BJ (cell line): ENCODE measurements at regions not wholly inside any gene's neighbourhood (a gene's known extent, or its start where the extent isn't known, plus 50 kb on each side); places are given as distances from the start of the nearest gene placed in this dataset.

Source experiments
- CTCF ChIA-PET: fragments of 350-600 bp; formaldehyde crosslinking; extraction: SDS; loops from one replicate; lab custom pipeline; 2021; ENCODE audit warnings: antibody characterized with exemption, inconsistent platforms; lab: Yijun Ruan, JAX
- POLR2A ChIA-PET: fragments of 300-600 bp; sonication (Branson Sonifier 250); formaldehyde crosslinking; extraction: SDS; loops from one replicate; lab custom pipeline; 2021; ENCODE audit warnings: antibody characterized with exemption; lab: Charles Lee
- DNase-seq: peaks from one replicate; pipeline ENCODE4 v3.0.0-alpha.2; 2011; ENCODE audit warnings: low read depth
- H3K27me3 ChIP-seq: 2 replicates; pipeline ENCODE4 v1.6.0; 2011; ENCODE audit warnings: low read length; ENCODE audit not compliant: control insufficient read depth, insufficient read depth
- H3K36me3 ChIP-seq: 2 replicates; pipeline ENCODE4 v1.5.1; 2011; ENCODE audit warnings: low read length; ENCODE audit not compliant: control insufficient read depth, insufficient read depth
- H3K4me3 ChIP-seq: 2 replicates; pipeline ENCODE4 v1.5.1; 2011; ENCODE audit warnings: low read depth, mild to moderate bottlenecking, control low read depth, low read length
- TF ChIP-seq, protein P1 (sequence below): IDR thresholded peaks from 2 replicates; pipeline ENCODE4 v1.5.1; 2011; ENCODE audit warnings: low read depth, mild to moderate bottlenecking, control low read depth, inconsistent platforms, low read length, moderate library complexity; ENCODE audit not compliant: insufficient read depth

DNA sequence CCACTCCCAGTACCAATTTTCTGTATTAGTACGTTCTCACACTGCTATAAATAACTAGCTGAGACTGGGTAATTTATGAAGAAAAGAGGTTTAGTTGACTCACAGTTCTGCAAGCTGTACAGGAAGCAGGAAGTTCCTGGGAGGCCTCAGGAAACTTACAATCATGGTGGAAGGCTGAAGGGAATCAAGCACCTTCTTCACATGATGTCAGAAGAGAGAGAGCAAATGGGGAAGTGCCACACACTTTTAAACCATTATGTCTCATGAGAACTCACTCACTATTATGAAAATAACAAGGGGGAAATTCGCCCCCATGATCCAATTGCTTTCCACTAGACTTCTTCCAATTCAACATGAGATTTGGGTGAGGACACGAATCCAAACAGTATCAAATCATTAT is 271.4 kb downstream of the ETS1 start:
- ChIA-PET CTCF (no interaction called here), POLR2A (no interaction called here)
- Histone ChIP-seq H3K36me3 (no peaks in the 10 kb centered on the region), H3K27me3 (no peaks in the 10 kb centered on the region), H3K4me3 (no peak overlapping the region)
- no peak for DNase-seq
- TF ChIP-seq, protein P1, sequence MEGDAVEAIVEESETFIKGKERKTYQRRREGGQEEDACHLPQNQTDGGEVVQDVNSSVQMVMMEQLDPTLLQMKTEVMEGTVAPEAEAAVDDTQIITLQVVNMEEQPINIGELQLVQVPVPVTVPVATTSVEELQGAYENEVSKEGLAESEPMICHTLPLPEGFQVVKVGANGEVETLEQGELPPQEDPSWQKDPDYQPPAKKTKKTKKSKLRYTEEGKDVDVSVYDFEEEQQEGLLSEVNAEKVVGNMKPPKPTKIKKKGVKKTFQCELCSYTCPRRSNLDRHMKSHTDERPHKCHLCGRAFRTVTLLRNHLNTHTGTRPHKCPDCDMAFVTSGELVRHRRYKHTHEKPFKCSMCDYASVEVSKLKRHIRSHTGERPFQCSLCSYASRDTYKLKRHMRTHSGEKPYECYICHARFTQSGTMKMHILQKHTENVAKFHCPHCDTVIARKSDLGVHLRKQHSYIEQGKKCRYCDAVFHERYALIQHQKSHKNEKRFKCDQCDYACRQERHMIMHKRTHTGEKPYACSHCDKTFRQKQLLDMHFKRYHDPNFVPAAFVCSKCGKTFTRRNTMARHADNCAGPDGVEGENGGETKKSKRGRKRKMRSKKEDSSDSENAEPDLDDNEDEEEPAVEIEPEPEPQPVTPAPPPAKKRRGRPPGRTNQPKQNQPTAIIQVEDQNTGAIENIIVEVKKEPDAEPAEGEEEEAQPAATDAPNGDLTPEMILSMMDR = no peak

DNA sequence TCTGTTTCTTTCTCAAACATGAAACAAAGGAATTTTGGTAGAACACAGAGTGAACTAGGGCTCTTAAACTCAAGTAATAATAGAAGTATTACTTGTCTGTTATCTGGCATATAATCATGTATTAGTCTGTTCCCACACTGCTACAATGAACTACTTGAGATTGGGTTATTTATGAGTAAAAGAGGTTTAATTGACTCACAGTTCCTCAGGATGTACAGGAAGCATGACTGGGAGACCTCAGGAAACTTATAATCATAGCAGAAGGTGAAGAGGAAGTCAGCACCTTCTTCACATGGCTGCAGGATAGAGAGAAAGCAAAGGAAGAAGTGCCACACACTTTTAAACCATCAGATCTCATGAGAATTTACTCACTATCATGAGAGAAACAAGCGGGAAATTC is 273.4 kb downstream of the ETS1 start:
- ChIA-PET POLR2A (no interaction called here), CTCF (no interaction called here)
- TF ChIP-seq, protein P1 = no peak
- Histone ChIP-seq H3K36me3 (no peaks in the 10 kb centered on the region), H3K4me3 (no peak overlapping the region), H3K27me3 (no peaks in the 10 kb centered on the region)
- no peak for DNase-seq

DNA sequence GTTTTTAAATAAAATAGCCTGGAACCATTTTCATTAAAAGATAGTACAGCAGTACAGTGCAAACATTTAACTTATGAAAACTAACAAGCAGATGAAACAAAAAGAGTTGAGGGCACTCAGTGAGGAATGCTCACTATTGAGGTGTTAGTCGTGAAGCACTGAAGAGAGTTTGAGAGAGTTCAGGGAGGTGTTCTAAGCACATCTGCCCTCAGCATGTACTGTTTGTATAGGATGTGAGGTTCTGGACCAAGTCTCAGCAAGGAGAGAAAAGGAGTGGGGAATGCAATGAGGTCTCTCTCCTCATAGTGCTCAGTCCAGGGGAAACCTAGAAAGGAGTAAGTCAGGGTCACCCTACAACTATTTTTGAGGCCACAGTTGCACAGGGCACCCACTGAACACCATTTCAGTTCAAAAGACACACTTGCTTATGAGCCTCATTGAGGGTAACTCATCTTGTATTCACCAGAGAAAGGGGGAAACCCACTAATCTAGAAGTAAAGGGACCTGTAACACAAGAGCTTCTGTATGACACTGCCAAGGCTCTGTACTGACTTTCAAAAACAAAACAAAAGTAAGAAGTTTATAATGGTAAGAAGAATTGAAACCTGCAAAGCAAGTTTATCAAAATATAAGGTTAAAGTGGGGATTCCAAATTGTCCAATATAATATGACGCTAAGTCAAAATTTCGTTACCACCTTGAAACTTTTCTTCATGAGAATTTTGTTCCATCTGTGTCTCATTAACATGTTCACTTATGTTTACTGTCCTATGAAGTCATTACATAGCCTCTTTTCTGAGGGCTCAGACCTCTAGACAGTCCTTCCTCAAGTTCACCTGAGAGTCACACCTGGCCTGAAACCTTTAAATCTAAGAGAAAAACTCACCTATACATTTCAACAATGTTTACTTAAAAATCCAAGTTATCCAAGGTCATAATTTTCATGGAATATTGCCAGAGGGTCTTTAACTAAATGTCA is 275.3 kb downstream of the ETS1 start:
- Histone ChIP-seq H3K36me3 (no peaks in the 10 kb centered on the region), H3K4me3 (no peak overlapping the region), H3K27me3 (no peaks in the 10 kb centered on the region)
- no peak for DNase-seq
- TF ChIP-seq, protein P1 = no peak
- ChIA-PET CTCF (no interaction called here), POLR2A (no interaction called here)

DNA sequence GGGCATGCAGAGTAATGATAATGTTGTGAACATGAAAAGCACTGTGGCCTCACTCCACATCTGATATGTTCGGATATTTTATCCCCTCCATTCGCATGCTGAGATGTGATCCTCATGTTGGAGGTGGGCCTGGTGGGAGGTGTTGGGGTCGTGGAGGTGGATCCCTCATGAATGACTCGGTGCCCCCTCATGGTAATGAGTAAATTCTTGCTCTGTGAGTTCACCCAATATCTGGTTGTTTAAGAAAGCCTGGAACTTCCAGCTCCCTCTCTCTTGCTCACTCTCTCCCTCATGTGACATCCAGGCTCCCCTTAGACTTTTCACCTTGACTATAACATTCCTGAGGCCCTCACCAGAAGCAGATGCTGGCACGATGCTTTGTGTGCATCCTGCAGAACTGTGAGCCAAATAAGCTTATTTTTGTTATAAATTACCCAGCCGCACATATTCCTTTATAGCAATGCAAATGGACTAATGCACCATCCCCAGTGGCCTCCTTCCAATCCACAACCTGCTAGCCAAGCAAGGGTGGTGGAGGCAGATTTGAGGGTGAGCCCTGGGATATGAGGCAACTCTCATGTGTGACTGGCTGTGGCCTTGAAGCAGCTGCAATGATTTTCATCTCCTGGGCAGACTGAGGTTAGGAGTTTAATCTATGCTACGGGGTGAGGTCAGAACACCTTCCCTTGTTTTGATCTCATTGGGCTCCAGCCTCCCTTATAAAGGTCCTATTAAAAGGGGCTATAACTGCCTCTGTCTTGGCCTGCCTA is 276.5 kb downstream of the ETS1 start:
- POLR2A ChIA-PET = no interaction called here

More for the DNA sequence above, 276.5 kb downstream of the ETS1 start:
- no peak for DNase-seq
- no peak overlapping the region for H3K4me3 ChIP-seq
- TF ChIP-seq, protein P1 = no peak
- no peaks in the 10 kb centered on the region for H3K27me3 ChIP-seq
- H3K36me3 ChIP-seq = no peaks in the 10 kb centered on the region
- CTCF ChIA-PET = no interaction called here
